ENCODE measurements at regions not wholly inside any gene's neighbourhood (a gene's known extent, or its start where the extent isn't known, plus 50 kb on each side); places are given as distances from the start of the nearest gene placed in this dataset.
A peak's percentile ranks its signal among the peaks of the same experiment; 100 is the strongest.

- no peak overlapping the region for H3K27ac ChIP-seq
- H3K9me3 ChIP-seq: no peaks in the 10 kb centered on the region
- peaks cover 19% of the 10 kb centered on the region for H3K4me1 ChIP-seq
- H3K36me3 ChIP-seq: no peaks in the 10 kb centered on the region
- 82% methylated on average over 7 of the region's 7 CpGs for WGBS
- TF ChIP-seq POLR2AphosphoS5 (IDR thresholded peaks at IDR 0.05): no peak
- TF ChIP-seq CTCF (IDR thresholded peaks at IDR 0.05): no peak
- TF ChIP-seq EP300 (IDR thresholded peaks at IDR 0.05): no peak
- TF ChIP-seq POLR2A (IDR thresholded peaks at IDR 0.05): no peak
- no peak overlapping the region for H3K4me3 ChIP-seq
- DNase-seq (ENCODE audit: low spot score in 2 of 2): no peak
- H3K27me3 ChIP-seq: no peaks in the 10 kb centered on the region
These were observed 163.6 kb downstream of the SPRY1 start for GRCh38 chr4:123559955-123560871.

DNA sequence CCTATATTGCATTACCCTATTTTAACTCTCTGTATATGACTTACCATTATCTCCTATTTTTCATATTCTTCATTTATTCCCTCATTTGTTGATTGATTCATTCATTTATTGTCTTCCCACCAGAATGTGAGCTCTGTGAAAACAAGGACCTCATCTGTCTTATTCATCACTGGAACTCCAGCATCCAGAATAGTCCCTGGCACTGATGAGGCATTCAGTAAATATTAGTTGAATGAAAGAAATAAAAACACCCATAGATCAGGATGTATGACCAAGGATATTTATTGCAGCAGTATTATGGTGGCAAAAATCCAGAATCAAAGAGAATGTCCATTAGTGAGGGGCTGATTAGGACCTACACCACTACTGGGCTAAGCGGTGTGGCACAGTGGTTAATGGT lies 164.9 kb downstream of the SPRY1 start:
- Histone ChIP-seq H3K27ac (no peak overlapping the region), H3K4me1 (peaks cover 6% of the 10 kb centered on the region), H3K4me3 (no peak overlapping the region), H3K36me3 (no peaks in the 10 kb centered on the region), H3K9me3 (no peaks in the 10 kb centered on the region), H3K27me3 (no peaks in the 10 kb centered on the region)
- WGBS: 100% methylated on average over 1 of the region's 1 CpG
- no peak for DNase-seq (ENCODE audit: low spot score in 2 of 2)
- TF ChIP-seq POLR2AphosphoS5 (IDR thresholded peaks at IDR 0.05): no peak
- no peak for TF ChIP-seq POLR2A (IDR thresholded peaks at IDR 0.05)
- TF ChIP-seq CTCF (IDR thresholded peaks at IDR 0.05): no peak
- TF ChIP-seq EP300 (IDR thresholded peaks at IDR 0.05): no peak

DNA sequence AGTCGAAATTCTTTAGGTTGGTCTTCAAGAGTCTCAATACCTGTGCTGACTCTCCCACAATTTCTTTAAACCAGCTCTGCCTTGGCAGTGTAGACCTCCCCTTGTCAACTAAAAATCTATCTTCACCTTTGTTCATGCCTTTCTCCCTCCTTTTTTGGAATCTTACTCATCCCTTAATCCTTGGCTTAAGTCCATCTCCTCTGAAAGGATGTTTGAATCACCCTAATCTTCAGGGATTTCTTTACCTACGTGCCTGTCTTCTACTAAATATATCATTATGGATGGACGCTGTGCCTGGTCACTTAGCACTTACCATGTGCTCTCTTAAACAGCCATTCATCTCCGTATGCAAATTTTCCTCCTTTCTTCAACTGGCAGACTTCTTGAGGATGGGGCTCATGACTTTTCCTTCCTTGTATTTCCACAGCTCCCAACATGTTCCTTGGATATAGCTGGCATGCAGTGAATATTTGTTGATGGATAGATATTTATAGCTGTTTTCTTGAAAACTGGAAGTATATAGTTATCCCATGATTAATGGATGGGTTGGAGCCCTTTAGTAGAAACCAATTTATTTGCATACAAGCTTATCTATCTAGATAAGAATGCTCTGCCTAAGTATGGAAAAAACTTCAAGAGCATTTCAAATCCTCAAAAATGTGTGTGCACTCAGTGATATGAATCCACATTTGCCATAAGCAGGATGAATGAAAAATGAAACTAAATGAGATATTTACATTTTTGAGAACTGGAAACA lies 166.6 kb downstream of the SPRY1 start:
- WGBS: 68% methylated on average over 4 of the region's 4 CpGs
- H3K36me3 ChIP-seq: no peaks in the 10 kb centered on the region

DNA sequence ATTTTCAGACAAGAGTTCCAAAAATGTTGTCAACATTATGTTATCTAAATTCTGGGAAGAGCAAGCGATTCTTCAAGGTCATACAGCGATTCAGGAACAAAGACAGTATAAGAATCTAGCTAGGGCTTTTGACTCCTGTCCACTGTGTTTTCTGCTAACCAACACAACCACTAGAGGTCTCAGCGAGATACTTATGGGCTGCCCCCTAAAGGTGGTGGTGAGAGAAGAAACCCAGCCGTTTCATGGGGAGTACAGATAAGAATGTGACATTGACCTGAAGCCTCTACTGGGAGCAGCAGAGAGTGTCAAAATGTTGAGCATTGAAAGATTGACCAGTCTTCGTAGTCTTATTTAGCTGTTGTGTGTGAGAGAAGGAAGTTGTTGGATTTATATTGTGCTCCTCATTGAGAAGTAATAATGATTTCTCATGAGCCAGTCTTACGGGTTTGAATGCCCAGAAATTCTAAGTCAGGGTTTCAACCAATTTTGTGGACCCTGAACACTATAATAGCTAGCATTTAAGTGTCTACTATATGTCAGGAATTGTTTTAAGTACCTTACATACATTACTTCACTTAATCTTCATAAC lies 168.3 kb downstream of the SPRY1 start:
- Histone ChIP-seq H3K4me1 (peaks cover 3% of the 10 kb centered on the region), H3K36me3 (no peaks in the 10 kb centered on the region), H3K9me3 (no peaks in the 10 kb centered on the region), H3K4me3 (no peak overlapping the region), H3K27ac (no peak overlapping the region), H3K27me3 (no peaks in the 10 kb centered on the region)
- TF ChIP-seq CTCF (IDR thresholded peaks at IDR 0.05) (peak; percentile 56 to 60), POLR2A (IDR thresholded peaks at IDR 0.05) (no peak)
- WGBS: 60% methylated on average over 6 of the region's 6 CpGs
- DNase-seq (ENCODE audit: low spot score in 2 of 2): no peak

More for the DNA sequence above, 166.6 kb downstream of the SPRY1 start:
- Histone ChIP-seq H3K9me3 (no peaks in the 10 kb centered on the region), H3K4me1 (peaks cover 3% of the 10 kb centered on the region), H3K27ac (no peak overlapping the region), H3K27me3 (no peaks in the 10 kb centered on the region), H3K4me3 (no peak overlapping the region)
- TF ChIP-seq POLR2A (IDR thresholded peaks at IDR 0.05) (no peak), CTCF (IDR thresholded peaks at IDR 0.05) (no peak), POLR2AphosphoS5 (IDR thresholded peaks at IDR 0.05) (no peak)
- no peak for DNase-seq (ENCODE audit: low spot score in 2 of 2)

DNA sequence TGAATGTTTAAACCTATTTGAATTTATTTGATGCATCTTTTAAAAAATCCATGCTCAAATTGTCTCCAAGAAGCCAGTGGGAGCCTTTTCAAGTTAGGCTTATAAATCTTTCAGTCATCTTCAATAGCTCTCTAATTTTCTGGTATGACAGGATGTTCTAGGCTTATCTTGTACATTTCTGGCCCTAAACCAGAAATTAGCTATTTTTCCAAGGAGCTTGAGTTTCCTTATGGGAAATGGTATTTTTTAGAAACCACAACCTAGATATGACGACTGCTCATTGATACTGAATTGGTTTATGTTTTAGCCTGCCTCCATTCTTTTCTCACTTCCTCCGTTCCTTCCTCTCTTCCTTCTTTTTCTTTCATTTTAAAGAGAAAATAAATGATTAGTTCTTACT lies 172.3 kb downstream of the SPRY1 start:
- H3K9me3 ChIP-seq: no peaks in the 10 kb centered on the region
- no peak for DNase-seq (ENCODE audit: low spot score in 2 of 2)
- H3K4me1 ChIP-seq: peaks cover 3% of the 10 kb centered on the region
- H3K27me3 ChIP-seq: no peaks in the 10 kb centered on the region
- WGBS: 54% methylated on average over 2 of the region's 2 CpGs
- H3K36me3 ChIP-seq: no peaks in the 10 kb centered on the region
- TF ChIP-seq EP300 (IDR thresholded peaks at IDR 0.05): no peak
- no peak for TF ChIP-seq POLR2A (IDR thresholded peaks at IDR 0.05)
- TF ChIP-seq POLR2AphosphoS5 (IDR thresholded peaks at IDR 0.05): no peak
- TF ChIP-seq CTCF (IDR thresholded peaks at IDR 0.05): no peak
- no peak overlapping the region for H3K27ac ChIP-seq
- H3K4me3 ChIP-seq: no peak overlapping the region

Measured in suprapubic skin (tissue), 4 donors.